ENCODE measurements at regions not wholly inside any gene's neighbourhood (a gene's known extent, or its start where the extent isn't known, plus 50 kb on each side); places are given as distances from the start of the nearest gene placed in this dataset.

DNA sequence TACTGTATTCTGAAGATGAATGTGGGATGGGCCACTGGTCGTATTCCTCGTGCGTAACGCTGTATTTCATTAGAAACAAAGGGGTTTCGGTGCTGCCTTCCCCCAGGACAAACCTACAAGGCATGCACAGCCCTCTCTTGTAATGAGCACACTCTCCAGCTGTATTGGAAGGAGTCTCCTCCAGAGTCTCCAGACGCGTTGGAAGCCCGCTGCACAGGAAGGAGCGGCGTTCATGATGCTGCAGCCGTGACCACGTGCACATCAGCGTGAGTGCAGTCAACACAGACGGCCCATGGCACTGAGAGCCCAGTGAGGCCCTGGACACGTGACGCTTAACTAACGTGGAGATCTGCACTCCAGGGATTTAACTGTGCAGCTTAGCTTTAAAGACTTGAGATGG is 209.0 kb upstream of the IRX1 start:
- Mint-ChIP-seq H3K4me1 (no peaks in the 10 kb centered on the region), H3K27ac (no peak overlapping the region), H3K27me3 (ENCODE audit: insufficient read depth, low read depth, poor library complexity) (peaks cover 6% of the 10 kb centered on the region), H3K9me3 (no peaks in the 10 kb centered on the region; the same call in 2 of the 3 replicates), H3K4me3 (no peak overlapping the region), H3K36me3 (ENCODE audit: low read depth) (no peaks in the 10 kb centered on the region)
- Histone ChIP-seq H3K27ac (ENCODE audit: low read depth) (no peak overlapping the region), H3K79me2 (replicated peaks; ENCODE audit: insufficient read depth) (no peaks in the 10 kb centered on the region), H2AFZ (peak overlapping the region; percentile 23; the same call in 1 of the 2 replicates), H3K4me1 (ENCODE audit: insufficient read depth) (no peaks in the 10 kb centered on the region), H3K27me3 (ENCODE audit: insufficient read depth) (no peaks in the 10 kb centered on the region), H3F3A (replicated peaks; ENCODE audit: low read depth) (no peaks in the 10 kb centered on the region), H3K4me3 (no peak overlapping the region), H4K20me1 (replicated peaks; ENCODE audit: insufficient read depth) (no peaks in the 10 kb centered on the region), H3K9me2 (ENCODE audit: insufficient read depth) (no peaks in the 10 kb centered on the region), H3K4me2 (no peak overlapping the region), H3K36me3 (ENCODE audit: insufficient read depth) (no peaks in the 10 kb centered on the region)
- ATAC-seq (no peak), DNase-seq (ENCODE audit: low spot score) (no peak)
- no peak for TF ChIP-seq ZNF331 (CRISPR knock-in tag; IDR thresholded peaks at IDR 0.05; ENCODE audit: low read depth)
- no peak for TF ChIP-seq POLR2AphosphoS5 (IDR thresholded peaks at IDR 0.05; ENCODE audit: low read depth)
- TF ChIP-seq STAT1 (IDR thresholded peaks at IDR 0.05; ENCODE audit: unreplicated experiment), result no peak
- TF ChIP-seq, protein P1, sequence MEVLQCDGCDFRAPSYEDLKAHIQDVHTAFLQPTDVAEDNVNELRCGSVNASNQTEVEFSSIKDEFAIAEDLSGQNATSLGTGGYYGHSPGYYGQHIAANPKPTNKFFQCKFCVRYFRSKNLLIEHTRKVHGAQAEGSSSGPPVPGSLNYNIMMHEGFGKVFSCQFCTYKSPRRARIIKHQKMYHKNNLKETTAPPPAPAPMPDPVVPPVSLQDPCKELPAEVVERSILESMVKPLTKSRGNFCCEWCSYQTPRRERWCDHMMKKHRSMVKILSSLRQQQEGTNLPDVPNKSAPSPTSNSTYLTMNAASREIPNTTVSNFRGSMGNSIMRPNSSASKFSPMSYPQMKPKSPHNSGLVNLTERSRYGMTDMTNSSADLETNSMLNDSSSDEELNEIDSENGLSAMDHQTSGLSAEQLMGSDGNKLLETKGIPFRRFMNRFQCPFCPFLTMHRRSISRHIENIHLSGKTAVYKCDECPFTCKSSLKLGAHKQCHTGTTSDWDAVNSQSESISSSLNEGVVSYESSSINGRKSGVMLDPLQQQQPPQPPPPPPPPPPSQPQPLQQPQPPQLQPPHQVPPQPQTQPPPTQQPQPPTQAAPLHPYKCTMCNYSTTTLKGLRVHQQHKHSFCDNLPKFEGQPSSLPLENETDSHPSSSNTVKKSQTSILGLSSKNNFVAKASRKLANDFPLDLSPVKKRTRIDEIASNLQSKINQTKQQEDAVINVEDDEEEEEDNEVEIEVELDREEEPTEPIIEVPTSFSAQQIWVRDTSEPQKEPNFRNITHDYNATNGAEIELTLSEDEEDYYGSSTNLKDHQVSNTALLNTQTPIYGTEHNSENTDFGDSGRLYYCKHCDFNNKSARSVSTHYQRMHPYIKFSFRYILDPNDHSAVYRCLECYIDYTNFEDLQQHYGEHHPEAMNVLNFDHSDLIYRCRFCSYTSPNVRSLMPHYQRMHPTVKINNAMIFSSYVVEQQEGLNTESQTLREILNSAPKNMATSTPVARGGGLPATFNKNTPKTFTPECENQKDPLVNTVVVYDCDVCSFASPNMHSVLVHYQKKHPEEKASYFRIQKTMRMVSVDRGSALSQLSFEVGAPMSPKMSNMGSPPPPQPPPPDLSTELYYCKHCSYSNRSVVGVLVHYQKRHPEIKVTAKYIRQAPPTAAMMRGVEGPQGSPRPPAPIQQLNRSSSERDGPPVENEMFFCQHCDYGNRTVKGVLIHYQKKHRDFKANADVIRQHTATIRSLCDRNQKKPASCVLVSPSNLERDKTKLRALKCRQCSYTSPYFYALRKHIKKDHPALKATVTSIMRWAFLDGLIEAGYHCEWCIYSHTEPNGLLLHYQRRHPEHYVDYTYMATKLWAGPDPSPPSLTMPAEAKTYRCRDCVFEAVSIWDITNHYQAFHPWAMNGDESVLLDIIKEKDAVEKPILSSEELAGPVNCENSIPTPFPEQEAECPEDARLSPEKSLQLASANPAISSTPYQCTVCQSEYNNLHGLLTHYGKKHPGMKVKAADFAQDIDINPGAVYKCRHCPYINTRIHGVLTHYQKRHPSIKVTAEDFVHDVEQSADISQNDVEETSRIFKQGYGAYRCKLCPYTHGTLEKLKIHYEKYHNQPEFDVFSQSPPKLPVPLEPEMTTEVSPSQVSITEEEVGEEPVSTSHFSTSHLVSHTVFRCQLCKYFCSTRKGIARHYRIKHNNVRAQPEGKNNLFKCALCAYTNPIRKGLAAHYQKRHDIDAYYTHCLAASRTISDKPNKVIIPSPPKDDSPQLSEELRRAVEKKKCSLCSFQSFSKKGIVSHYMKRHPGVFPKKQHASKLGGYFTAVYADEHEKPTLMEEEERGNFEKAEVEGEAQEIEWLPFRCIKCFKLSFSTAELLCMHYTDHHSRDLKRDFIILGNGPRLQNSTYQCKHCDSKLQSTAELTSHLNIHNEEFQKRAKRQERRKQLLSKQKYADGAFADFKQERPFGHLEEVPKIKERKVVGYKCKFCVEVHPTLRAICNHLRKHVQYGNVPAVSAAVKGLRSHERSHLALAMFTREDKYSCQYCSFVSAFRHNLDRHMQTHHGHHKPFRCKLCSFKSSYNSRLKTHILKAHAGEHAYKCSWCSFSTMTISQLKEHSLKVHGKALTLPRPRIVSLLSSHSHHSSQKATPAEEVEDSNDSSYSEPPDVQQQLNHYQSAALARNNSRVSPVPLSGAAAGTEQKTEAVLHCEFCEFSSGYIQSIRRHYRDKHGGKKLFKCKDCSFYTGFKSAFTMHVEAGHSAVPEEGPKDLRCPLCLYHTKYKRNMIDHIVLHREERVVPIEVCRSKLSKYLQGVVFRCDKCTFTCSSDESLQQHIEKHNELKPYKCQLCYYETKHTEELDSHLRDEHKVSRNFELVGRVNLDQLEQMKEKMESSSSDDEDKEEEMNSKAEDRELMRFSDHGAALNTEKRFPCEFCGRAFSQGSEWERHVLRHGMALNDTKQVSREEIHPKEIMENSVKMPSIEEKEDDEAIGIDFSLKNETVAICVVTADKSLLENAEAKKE (CRISPR knock-in tag; IDR thresholded peaks at IDR 0.05), result no peak
- no peak for TF ChIP-seq EZH2 (IDR thresholded peaks at IDR 0.05; ENCODE audit: low read depth, unreplicated experiment)
- TF ChIP-seq NANOG (IDR thresholded peaks at IDR 0.05; ENCODE audit: borderline replicate concordance), result no peak
- no peak for TF ChIP-seq JUNB (IDR thresholded peaks at IDR 0.05; ENCODE audit: unreplicated experiment)
- TF ChIP-seq EZH2phosphoT487 (IDR thresholded peaks at IDR 0.05; ENCODE audit: unreplicated experiment), result no peak
- TF ChIP-seq, protein P2, sequence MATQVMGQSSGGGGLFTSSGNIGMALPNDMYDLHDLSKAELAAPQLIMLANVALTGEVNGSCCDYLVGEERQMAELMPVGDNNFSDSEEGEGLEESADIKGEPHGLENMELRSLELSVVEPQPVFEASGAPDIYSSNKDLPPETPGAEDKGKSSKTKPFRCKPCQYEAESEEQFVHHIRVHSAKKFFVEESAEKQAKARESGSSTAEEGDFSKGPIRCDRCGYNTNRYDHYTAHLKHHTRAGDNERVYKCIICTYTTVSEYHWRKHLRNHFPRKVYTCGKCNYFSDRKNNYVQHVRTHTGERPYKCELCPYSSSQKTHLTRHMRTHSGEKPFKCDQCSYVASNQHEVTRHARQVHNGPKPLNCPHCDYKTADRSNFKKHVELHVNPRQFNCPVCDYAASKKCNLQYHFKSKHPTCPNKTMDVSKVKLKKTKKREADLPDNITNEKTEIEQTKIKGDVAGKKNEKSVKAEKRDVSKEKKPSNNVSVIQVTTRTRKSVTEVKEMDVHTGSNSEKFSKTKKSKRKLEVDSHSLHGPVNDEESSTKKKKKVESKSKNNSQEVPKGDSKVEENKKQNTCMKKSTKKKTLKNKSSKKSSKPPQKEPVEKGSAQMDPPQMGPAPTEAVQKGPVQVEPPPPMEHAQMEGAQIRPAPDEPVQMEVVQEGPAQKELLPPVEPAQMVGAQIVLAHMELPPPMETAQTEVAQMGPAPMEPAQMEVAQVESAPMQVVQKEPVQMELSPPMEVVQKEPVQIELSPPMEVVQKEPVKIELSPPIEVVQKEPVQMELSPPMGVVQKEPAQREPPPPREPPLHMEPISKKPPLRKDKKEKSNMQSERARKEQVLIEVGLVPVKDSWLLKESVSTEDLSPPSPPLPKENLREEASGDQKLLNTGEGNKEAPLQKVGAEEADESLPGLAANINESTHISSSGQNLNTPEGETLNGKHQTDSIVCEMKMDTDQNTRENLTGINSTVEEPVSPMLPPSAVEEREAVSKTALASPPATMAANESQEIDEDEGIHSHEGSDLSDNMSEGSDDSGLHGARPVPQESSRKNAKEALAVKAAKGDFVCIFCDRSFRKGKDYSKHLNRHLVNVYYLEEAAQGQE (IDR thresholded peaks at IDR 0.05; ENCODE audit: unreplicated experiment), result no peak
- TF ChIP-seq, protein P3, sequence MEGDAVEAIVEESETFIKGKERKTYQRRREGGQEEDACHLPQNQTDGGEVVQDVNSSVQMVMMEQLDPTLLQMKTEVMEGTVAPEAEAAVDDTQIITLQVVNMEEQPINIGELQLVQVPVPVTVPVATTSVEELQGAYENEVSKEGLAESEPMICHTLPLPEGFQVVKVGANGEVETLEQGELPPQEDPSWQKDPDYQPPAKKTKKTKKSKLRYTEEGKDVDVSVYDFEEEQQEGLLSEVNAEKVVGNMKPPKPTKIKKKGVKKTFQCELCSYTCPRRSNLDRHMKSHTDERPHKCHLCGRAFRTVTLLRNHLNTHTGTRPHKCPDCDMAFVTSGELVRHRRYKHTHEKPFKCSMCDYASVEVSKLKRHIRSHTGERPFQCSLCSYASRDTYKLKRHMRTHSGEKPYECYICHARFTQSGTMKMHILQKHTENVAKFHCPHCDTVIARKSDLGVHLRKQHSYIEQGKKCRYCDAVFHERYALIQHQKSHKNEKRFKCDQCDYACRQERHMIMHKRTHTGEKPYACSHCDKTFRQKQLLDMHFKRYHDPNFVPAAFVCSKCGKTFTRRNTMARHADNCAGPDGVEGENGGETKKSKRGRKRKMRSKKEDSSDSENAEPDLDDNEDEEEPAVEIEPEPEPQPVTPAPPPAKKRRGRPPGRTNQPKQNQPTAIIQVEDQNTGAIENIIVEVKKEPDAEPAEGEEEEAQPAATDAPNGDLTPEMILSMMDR (conservative IDR thresholded peaks at IDR 0.05; ENCODE audit: low read depth in 2 of 2), result no peak
- TF ChIP-seq CREB1 (CRISPR knock-in tag; IDR thresholded peaks at IDR 0.05; ENCODE audit: low read depth), result no peak
- TF ChIP-seq ZNF114 (CRISPR knock-in tag; IDR thresholded peaks at IDR 0.05), result no peak
- TF ChIP-seq, protein P4, sequence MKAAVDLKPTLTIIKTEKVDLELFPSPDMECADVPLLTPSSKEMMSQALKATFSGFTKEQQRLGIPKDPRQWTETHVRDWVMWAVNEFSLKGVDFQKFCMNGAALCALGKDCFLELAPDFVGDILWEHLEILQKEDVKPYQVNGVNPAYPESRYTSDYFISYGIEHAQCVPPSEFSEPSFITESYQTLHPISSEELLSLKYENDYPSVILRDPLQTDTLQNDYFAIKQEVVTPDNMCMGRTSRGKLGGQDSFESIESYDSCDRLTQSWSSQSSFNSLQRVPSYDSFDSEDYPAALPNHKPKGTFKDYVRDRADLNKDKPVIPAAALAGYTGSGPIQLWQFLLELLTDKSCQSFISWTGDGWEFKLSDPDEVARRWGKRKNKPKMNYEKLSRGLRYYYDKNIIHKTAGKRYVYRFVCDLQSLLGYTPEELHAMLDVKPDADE (IDR thresholded peaks at IDR 0.05), result no peak
